ENCODE measurements at regions not wholly inside any gene's neighbourhood (a gene's known extent, or its start where the extent isn't known, plus 50 kb on each side); places are given as distances from the start of the nearest gene placed in this dataset.

GRCh38 chr9:12085399-12085798 is 607.8 kb upstream of the TYRP1 start:
- TF ChIP-seq POLR2A (IDR thresholded peaks at IDR 0.05; ENCODE audit: low read depth, low read length) (no peak), MAX (IDR thresholded peaks at IDR 0.05; ENCODE audit: insufficient read depth, insufficient read length) (no peak), EZH2 (IDR thresholded peaks at IDR 0.05; ENCODE audit: borderline replicate concordance, low read depth, low read length, severe bottlenecking) (no peak), POLR2AphosphoS5 (IDR thresholded peaks at IDR 0.05; ENCODE audit: insufficient read depth, low read depth, low read length) (no peak), JUN (IDR thresholded peaks at IDR 0.05; ENCODE audit: borderline replicate concordance, insufficient read depth, insufficient read length, low read depth) (no peak), FOS (IDR thresholded peaks at IDR 0.05; ENCODE audit: borderline replicate concordance, insufficient read depth, low read length) (no peak), MYC (IDR thresholded peaks at IDR 0.05; ENCODE audit: low read depth, low read length) (no peak), GATA2 (IDR thresholded peaks at IDR 0.05; ENCODE audit: insufficient read depth, insufficient read length, low read depth, low read length) (no peak)
- TF ChIP-seq, protein P1, sequence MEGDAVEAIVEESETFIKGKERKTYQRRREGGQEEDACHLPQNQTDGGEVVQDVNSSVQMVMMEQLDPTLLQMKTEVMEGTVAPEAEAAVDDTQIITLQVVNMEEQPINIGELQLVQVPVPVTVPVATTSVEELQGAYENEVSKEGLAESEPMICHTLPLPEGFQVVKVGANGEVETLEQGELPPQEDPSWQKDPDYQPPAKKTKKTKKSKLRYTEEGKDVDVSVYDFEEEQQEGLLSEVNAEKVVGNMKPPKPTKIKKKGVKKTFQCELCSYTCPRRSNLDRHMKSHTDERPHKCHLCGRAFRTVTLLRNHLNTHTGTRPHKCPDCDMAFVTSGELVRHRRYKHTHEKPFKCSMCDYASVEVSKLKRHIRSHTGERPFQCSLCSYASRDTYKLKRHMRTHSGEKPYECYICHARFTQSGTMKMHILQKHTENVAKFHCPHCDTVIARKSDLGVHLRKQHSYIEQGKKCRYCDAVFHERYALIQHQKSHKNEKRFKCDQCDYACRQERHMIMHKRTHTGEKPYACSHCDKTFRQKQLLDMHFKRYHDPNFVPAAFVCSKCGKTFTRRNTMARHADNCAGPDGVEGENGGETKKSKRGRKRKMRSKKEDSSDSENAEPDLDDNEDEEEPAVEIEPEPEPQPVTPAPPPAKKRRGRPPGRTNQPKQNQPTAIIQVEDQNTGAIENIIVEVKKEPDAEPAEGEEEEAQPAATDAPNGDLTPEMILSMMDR (IDR thresholded peaks at IDR 0.05; ENCODE audit: extremely low read depth in 1 of 2, insufficient read depth in 1 of 2, low read depth in 1 of 2, low read length in 2 of 2): no peak
